HuH-7 (cell line): ENCODE measurements at regions not wholly inside any gene's neighbourhood (a gene's known extent, or its start where the extent isn't known, plus 50 kb on each side); places are given as distances from the start of the nearest gene placed in this dataset.

Source experiments
- DNase-seq: peaks from one replicate; pipeline ENCODE4 v3.0.0; 2011; ENCODE audit warnings: low spot score

- no peak for DNase-seq
These were observed 678.4 kb upstream of the ADAMTS5 start for GRCh38 chr21:27645285-27645684.

- no peak for DNase-seq
These were observed 676.4 kb upstream of the ADAMTS5 start for GRCh38 chr21:27643326-27643725.

- no peak for DNase-seq
These were observed 672.4 kb upstream of the ADAMTS5 start for GRCh38 chr21:27639286-27639685.

DNA sequence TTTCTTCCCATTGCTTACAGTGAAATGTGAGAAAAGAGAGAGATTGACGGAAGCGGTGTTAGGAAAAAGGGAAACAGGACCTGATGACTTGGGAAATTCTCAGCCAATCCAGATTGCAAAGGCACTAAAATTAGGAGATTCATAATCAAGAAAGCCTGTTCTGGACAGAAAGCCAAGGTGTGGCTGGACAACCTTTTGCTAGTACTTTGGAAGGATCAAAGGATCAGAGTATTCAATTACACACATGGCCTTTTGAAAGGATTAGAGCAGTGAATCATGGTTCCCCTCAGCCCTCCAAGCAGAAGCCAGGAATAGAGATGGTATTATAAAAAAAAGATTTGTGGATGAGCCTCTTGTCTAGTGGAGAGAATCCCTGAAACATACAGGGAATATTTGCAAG is 669.8 kb upstream of the ADAMTS5 start:
- no peak for DNase-seq

DNA sequence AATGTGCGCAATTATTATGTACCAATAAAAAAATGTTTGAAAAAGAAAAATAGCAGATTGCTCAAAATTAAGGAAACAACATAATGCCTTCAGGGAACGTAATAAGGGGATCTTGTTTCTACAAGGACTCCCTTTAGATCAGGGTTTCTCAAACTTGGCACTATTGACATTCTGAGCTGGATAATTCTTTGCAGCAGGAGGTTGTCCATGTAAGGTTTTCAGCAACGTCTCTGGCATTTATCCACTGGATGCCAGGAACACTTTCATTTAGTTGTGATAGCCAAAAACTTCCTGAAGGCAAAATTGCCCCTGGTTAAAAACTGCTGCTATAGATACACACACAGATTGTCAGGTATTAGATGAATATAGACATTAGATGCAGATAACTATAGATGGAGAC is 666.7 kb upstream of the ADAMTS5 start:
- DNase-seq = no peak

GRCh38 chr21:27631471-27631870 is 664.6 kb upstream of the ADAMTS5 start:
- no peak for DNase-seq

DNA sequence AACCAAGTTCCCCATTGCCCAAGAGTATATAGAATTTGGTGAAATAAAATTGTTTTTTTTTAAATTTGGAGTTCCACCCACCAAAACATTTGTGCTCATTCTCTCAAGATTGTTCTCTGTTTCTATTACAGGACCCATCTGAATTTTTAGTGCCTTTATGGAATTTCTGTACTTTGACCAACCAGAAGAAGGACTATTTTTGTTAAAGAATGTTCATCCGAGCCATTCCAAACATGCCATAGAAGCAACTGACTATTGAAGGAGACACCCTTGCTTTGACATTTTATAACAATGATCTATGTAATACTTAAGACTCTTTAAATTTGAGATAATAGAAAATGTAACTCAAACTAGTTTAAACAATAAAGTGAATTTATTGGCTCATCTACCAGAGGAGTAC is 655.7 kb upstream of the ADAMTS5 start:
- DNase-seq = no peak

DNA sequence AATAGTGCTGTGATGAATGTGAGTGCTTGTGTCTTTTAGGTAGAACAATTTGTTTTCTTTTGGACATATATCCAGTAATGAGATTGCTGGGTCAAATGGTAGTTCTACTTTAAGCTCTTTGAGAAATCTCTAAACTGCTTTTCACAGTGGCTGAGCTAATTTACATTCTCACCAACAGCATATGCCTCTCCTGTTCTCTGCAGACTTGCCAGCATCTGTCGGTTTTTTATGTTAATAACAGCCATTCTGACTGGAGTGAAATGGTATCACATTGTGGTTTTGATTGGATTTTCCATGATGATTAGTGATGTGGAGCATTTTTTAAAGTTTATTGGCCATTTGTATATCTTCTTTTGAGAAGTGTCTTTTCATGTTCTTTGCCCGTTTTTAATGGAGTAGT is 647.3 kb upstream of the ADAMTS5 start:
- DNase-seq = no peak

DNA sequence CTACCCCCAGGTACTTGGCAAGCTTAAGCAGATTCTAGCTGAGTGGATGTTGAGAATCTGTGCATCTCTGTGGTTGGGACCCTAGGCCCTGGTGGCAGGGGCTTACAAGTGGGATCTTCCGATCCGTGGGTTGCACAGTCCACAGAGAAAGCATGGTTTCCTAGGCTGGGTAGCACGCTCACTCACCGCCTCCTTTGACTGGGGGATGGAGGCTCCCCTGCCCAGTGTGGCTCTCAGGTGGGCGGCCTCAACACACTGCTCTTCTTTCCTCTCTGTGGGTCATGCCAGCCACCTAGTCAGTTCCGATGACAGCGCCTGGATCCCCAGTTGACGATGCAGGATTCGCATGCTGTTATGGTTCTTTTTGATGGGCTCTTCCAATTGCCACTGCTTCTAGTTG is 639.5 kb upstream of the ADAMTS5 start:
- no peak for DNase-seq

DNA sequence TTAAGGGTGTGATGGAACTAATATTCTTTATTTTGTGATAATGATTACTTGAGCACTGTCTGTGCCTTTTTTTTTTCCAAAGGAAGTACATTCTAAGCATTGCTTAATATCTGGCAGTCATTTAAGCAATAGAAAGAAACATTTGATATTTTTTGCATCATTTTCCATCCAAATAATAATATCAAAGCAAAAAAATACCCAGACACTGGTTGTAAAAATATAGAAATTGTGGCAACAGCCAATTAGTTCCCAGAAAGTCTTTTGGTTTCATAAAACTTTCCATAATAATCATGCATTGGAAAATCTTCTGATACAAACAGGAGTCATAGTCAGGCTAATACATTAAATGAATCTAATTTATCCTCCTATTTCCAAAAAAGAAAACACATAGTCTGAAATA is 629.3 kb upstream of the ADAMTS5 start:
- DNase-seq = no peak

- no peak for DNase-seq
These were observed 628.8 kb upstream of the ADAMTS5 start for GRCh38 chr21:27595716-27596115.

- no peak for DNase-seq
These were observed 623.4 kb upstream of the ADAMTS5 start for GRCh38 chr21:27590271-27590670.

GRCh38 chr21:27589781-27590180 is 622.9 kb upstream of the ADAMTS5 start:
- no peak for DNase-seq

DNA sequence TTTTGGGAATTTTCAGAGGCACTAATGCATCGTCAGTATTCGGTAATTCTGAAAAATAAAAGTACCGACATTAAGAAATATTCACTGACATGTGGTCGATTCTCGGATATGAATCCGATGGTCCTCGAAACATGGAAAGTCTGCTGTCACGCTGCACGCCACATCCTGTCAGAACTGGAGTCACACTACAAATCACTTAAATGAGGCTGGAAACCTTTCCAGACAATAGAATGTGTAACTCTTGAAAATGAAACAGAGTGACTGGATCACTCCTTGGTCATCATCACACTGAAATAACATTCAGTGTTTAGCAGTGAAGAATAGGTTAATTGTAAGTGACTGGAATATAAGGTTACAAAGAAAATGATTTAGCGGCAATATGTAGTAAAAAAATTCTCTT is 620.1 kb upstream of the ADAMTS5 start:
- DNase-seq = no peak

GRCh38 chr21:27586326-27586725 is 619.4 kb upstream of the ADAMTS5 start:
- DNase-seq = no peak

GRCh38 chr21:27584256-27584655 is 617.4 kb upstream of the ADAMTS5 start:
- no peak for DNase-seq

DNA sequence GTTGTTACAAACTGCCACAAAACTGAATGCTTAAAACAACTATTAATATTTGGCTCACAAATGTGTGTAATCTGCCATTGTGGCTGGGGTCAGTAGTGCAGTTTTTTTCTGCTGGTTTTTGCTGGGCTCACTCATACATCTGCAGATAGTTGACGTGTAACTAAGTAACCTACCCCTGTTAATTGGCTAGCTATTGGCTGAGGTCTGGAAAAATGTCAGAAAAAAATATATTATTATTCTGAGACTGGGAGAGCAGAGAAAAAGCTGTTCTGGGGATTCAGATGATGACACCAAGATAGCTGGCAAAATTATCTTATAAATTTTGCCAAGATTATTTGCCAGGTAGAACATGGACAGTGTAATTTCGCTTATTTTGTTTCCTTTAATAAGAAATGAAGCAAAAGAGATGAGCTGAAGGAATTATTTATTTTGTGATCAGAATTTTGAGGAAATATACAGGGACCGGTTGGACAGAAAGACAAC is 616.1 kb upstream of the ADAMTS5 start:
- DNase-seq = no peak

GRCh38 chr21:27582246-27582947 is 615.5 kb upstream of the ADAMTS5 start:
- no peak for DNase-seq

GRCh38 chr21:27581168-27581567 is 614.3 kb upstream of the ADAMTS5 start:
- DNase-seq = no peak

DNA sequence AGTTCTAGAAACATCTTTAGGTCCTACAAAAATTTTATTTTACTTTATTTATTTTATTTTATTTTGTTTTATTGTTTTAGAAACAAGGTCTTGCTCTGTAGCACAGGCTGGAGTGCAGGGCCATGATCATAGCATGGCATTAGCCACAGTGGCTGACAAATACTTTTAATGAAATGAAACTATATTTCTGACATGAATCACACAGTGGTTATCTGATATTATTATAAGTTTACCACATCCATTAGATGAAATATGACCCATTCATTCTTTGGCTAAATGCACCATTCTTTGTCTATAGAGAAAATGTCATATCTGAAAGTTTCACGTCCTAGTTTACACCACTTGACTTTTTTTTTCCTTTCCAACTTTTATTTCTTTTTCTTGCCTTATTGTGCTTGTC is 613.4 kb upstream of the ADAMTS5 start:
- DNase-seq = no peak

DNA sequence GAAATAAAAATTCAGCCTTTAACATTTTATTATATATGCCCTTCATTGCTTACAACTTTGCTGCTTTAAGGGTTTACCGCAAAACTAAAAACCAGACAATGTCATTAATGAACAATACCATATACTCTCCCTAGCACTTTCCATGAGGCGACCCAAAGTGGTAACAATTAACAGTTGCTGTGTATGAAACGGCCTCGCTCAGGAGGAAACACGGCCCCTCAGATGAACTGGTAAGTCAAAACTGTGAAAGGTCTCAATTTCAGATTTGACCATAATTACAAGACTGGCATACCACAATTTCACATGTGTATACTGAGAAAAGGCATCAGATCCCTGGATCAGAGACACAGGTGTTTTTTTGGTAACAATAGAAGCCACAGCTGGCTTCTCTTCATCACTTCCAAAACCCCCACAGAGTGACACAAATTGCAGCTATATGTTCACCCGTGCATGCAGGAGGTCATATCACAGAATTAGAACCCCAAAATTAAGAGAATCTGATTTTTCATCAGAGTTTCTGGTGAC is 611.9 kb upstream of the ADAMTS5 start:
- no peak for DNase-seq

GRCh38 chr21:27572696-27573095 is 605.8 kb upstream of the ADAMTS5 start:
- no peak for DNase-seq

- DNase-seq = no peak
These were observed 604.8 kb upstream of the ADAMTS5 start for GRCh38 chr21:27571706-27572105.

- no peak for DNase-seq
These were observed 603.5 kb upstream of the ADAMTS5 start for GRCh38 chr21:27570306-27570868.
